Ramos (cell line): ENCODE measurements at regions not wholly inside any gene's neighbourhood (a gene's known extent, or its start where the extent isn't known, plus 50 kb on each side); places are given as distances from the start of the nearest gene placed in this dataset.

Experiments used
- in situ Hi-C: fragments of 300-500 bp; cut with MboI; formaldehyde crosslinking; loops from one replicate; pipeline ENCODE4 v1.14.3; 2022; ENCODE audit warnings: low sequenced_read_pairs; ENCODE audit not compliant: unreplicated experiment

- in situ Hi-C loops = no loop called here
Measured at GRCh38 chr11:97956904-97957303, 1063.8 kb upstream of the CNTN5 start.

- in situ Hi-C loops = no loop called here
Measured at GRCh38 chr11:97961431-97961830, 1059.3 kb upstream of the CNTN5 start.

- in situ Hi-C loops = no loop called here
Measured at GRCh38 chr11:97962758-97963157, 1058.0 kb upstream of the CNTN5 start.

- in situ Hi-C loops = no loop called here
Measured at GRCh38 chr11:97963528-97964331, 1057.0 kb upstream of the CNTN5 start.

GRCh38 chr11:97964332-97965004 is 1056.3 kb upstream of the CNTN5 start:
- in situ Hi-C loops = no loop called here

GRCh38 chr11:97965849-97966646 is 1054.7 kb upstream of the CNTN5 start:
- in situ Hi-C loops = no loop called here

- in situ Hi-C loops = no loop called here
Measured at GRCh38 chr11:97966901-97967300, 1053.8 kb upstream of the CNTN5 start.

GRCh38 chr11:97968071-97968470 is 1052.7 kb upstream of the CNTN5 start:
- in situ Hi-C loops = no loop called here

- in situ Hi-C loops = no loop called here
Measured at GRCh38 chr11:97972731-97973130, 1048.0 kb upstream of the CNTN5 start.

GRCh38 chr11:97973352-97973857 is 1047.3 kb upstream of the CNTN5 start:
- in situ Hi-C loops = no loop called here

GRCh38 chr11:97974798-97975498 is 1045.8 kb upstream of the CNTN5 start:
- in situ Hi-C loops = no loop called here

- in situ Hi-C loops = no loop called here
Measured at GRCh38 chr11:97977726-97978125, 1043.0 kb upstream of the CNTN5 start.

GRCh38 chr11:97979741-97980140 is 1041.0 kb upstream of the CNTN5 start:
- in situ Hi-C loops = no loop called here

GRCh38 chr11:97982512-97982911 is 1038.2 kb upstream of the CNTN5 start:
- in situ Hi-C loops = no loop called here

- in situ Hi-C loops = no loop called here
Measured at GRCh38 chr11:97989121-97989520, 1031.6 kb upstream of the CNTN5 start.

- in situ Hi-C loops = no loop called here
Measured at GRCh38 chr11:97990162-97990920, 1030.4 kb upstream of the CNTN5 start.

GRCh38 chr11:97993562-97993961 is 1027.2 kb upstream of the CNTN5 start:
- in situ Hi-C loops = no loop called here

GRCh38 chr11:97995874-97996273 is 1024.9 kb upstream of the CNTN5 start:
- in situ Hi-C loops = no loop called here

- in situ Hi-C loops = no loop called here
Measured at GRCh38 chr11:97996762-97997161, 1024.0 kb upstream of the CNTN5 start.
